ENCODE measurements at regions not wholly inside any gene's neighbourhood (a gene's known extent, or its start where the extent isn't known, plus 50 kb on each side); places are given as distances from the start of the nearest gene placed in this dataset.

DNA sequence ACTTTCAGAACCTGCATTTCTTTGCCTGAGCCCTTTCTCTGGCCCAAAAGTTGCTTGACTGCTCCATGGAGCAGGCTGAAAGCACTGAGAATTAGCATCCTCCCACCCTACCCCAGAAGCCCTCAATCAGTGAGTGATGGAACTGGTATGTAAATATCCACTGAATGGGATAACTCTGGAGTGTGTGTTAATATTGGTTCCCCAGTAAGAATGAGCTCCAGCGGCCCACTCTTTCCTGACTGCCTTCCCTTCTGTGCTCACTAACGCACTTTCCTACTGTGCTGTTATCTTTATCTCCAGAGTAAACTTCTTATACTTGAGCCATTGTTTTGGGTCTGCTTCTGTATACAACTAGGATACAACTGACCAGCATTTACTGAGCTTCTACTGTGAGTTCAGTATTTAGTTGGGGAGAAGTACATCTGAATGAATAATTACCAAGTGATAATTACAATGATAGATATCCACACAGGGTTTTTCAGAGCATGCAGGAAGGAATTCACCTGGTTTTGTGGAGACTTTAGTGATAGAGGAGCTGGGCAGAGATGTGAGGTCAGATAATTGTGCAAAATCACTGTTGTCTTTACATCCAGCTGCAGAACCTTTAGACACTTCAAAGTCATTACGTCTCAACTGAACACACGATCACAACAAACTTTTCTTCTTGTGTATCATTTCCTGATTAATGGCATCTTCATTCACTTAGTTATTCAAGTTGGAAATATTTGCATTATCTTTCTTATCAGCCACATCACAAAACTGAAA, 149.2 kb upstream of the BTG1 start:
- TF ChIP-seq, protein P1, sequence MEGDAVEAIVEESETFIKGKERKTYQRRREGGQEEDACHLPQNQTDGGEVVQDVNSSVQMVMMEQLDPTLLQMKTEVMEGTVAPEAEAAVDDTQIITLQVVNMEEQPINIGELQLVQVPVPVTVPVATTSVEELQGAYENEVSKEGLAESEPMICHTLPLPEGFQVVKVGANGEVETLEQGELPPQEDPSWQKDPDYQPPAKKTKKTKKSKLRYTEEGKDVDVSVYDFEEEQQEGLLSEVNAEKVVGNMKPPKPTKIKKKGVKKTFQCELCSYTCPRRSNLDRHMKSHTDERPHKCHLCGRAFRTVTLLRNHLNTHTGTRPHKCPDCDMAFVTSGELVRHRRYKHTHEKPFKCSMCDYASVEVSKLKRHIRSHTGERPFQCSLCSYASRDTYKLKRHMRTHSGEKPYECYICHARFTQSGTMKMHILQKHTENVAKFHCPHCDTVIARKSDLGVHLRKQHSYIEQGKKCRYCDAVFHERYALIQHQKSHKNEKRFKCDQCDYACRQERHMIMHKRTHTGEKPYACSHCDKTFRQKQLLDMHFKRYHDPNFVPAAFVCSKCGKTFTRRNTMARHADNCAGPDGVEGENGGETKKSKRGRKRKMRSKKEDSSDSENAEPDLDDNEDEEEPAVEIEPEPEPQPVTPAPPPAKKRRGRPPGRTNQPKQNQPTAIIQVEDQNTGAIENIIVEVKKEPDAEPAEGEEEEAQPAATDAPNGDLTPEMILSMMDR (IDR thresholded peaks at IDR 0.05) = no peak
- no peak for TF ChIP-seq POLR2A (IDR thresholded peaks at IDR 0.05)

Data from heart left ventricle (tissue), 13 donors.